ENCODE measurements at regions not wholly inside any gene's neighbourhood (a gene's known extent, or its start where the extent isn't known, plus 50 kb on each side); places are given as distances from the start of the nearest gene placed in this dataset.

GRCh38 chrX:15170927-15171326 lies 99.0 kb downstream of the ASB9 start:
- 100% methylated on average over 1 of the region's 2 CpGs; no CpG with 5 or more reads in 1 of the 2 experiments for WGBS, 2 experiments (ENCODE audit: extremely low coverage in 2 of 2, insufficient read length in 1 of 2)
- H2AK5ac ChIP-seq (ENCODE audit: low read depth, low read length), result no peak overlapping the region
- H4K8ac ChIP-seq (ENCODE audit: low read depth in 2 of 2, low read length in 2 of 2), result no peak overlapping the region
- TF ChIP-seq USF2 (IDR thresholded peaks at IDR 0.05; ENCODE audit: low read depth, low read length) (no peak), RAD21 (IDR thresholded peaks at IDR 0.05; ENCODE audit: low read length) (no peak), FOS (IDR thresholded peaks at IDR 0.05; ENCODE audit: low read depth, low read length) (no peak)
- dilution Hi-C loops (cut with HindIII; ENCODE audit: low sequenced_read_pairs, unreplicated experiment), result no loop called here
- H4K5ac ChIP-seq (ENCODE audit: low read depth, low read length), result no peak overlapping the region
- H3K9ac ChIP-seq (ENCODE audit: low read depth, low read length), result no peak overlapping the region
- H2BK20ac ChIP-seq (ENCODE audit: low read depth, low read length), result no peak overlapping the region
- no peak overlapping the region for H2AFZ ChIP-seq (replicated peaks; ENCODE audit: low read length, poor library complexity)
- ChIA-PET POLR2A (ENCODE audit: unreplicated experiment) (no interaction called here), CTCF (no interaction called here)
- BruUV-seq (replicated peaks), result no TSS peak
- H3K23ac ChIP-seq (ENCODE audit: low read depth, low read length), result no peak overlapping the region
- no peak overlapping the region for H3K4me3 ChIP-seq (ENCODE audit: insufficient read depth, low read depth, low read length)
- ATAC-seq (ENCODE audit: low read depth) (no peak), DNase-seq (no peak)
- H3K36me3 ChIP-seq (ENCODE audit: control insufficient read depth, insufficient read depth, low read length), result no peaks in the 10 kb centered on the region
- no peak overlapping the region for H2BK5ac ChIP-seq (ENCODE audit: low read depth, low read length, poor library complexity, severe bottlenecking)
- no peak overlapping the region for H3K27ac ChIP-seq (ENCODE audit: insufficient read depth, low read length)
- intact Hi-C loops (cut with micrococcal nuclease), result no loop called here
- no peaks in the 10 kb centered on the region for H3K4me1 ChIP-seq (ENCODE audit: control insufficient read depth, insufficient read depth, low read length)
- in situ Hi-C loops (cut with MboI; ENCODE audit: low sequenced_read_pairs), result no loop called here
- H3K56ac ChIP-seq (ENCODE audit: extremely low read depth, insufficient read depth, low read length), result no peak overlapping the region
- no peaks in the 10 kb centered on the region for H4K20me1 ChIP-seq (ENCODE audit: insufficient read depth, low read length)
- H3K18ac ChIP-seq (ENCODE audit: low read depth, low read length), result no peak overlapping the region
- H4K91ac ChIP-seq (ENCODE audit: insufficient read depth, low read depth, low read length), result no peak overlapping the region
- no peak overlapping the region for H2BK120ac ChIP-seq (ENCODE audit: low read depth, low read length)
- no peaks in the 10 kb centered on the region for H3K9me1 ChIP-seq (ENCODE audit: insufficient read depth, low read length)
- no peak overlapping the region for H3K14ac ChIP-seq (replicated peaks; ENCODE audit: low read depth, low read length)
- H2BK15ac ChIP-seq (ENCODE audit: low read depth, low read length), result no peak overlapping the region
- no peak overlapping the region for H3K4ac ChIP-seq (ENCODE audit: low read depth, low read length)
- H3K4me2 ChIP-seq (ENCODE audit: low read depth, low read length), result no peak overlapping the region
- no peaks in the 10 kb centered on the region for H3K79me1 ChIP-seq (ENCODE audit: low read depth in 1 of 2, low read length in 2 of 2)
- no peaks in the 10 kb centered on the region for H3K27me3 ChIP-seq (ENCODE audit: control insufficient read depth, insufficient read depth, low read length)
- H2AK9ac ChIP-seq (replicated peaks; ENCODE audit: low read depth, low read length, poor library complexity), result no peak overlapping the region
- no peaks in the 10 kb centered on the region for H3K9me3 ChIP-seq (ENCODE audit: control insufficient read depth, insufficient read depth, low read length)

Measured in IMR-90 (cell line).